GM12872 (cell line): ENCODE measurements at regions not wholly inside any gene's neighbourhood (a gene's known extent, or its start where the extent isn't known, plus 50 kb on each side); places are given as distances from the start of the nearest gene placed in this dataset.

ENCODE experiments used
- TF ChIP-seq, protein P1 (sequence below): IDR thresholded peaks from 3 replicates; pipeline ENCODE4 v1.5.1; 2011; ENCODE audit warnings: low read depth, mild to moderate bottlenecking, low read length, moderate library complexity; ENCODE audit not compliant: insufficient read depth

DNA sequence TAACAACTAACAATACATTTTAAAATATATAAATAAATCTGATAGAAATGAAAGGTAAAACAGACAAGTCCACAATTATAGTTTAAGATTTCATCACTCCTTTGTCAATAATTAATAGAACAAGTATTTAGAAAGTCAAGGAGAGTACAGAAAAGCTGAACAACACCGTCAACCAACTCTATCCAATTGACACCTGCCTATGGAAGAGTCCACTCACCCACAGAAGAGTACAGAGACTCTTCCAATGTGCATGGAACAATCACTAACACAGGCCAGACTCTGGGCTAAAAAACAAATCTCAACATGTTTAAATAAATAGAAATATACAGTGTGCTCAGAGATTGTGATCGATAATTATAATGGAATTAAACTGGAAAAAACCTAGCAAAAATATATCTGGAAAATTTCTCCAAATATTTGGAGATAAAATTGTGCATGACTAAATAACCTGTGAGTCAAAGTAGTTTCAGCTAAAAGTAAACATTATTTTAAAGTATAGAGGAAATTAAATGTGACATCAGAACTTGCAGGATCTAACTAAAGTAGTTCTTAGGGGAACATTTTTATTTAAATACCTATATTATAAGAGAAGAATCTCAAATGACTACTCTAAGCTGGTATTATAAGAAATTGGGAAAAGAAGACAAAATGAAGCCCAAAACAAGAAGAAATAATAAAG is 109.9 kb upstream of the EGFR start:
- TF ChIP-seq, protein P1, sequence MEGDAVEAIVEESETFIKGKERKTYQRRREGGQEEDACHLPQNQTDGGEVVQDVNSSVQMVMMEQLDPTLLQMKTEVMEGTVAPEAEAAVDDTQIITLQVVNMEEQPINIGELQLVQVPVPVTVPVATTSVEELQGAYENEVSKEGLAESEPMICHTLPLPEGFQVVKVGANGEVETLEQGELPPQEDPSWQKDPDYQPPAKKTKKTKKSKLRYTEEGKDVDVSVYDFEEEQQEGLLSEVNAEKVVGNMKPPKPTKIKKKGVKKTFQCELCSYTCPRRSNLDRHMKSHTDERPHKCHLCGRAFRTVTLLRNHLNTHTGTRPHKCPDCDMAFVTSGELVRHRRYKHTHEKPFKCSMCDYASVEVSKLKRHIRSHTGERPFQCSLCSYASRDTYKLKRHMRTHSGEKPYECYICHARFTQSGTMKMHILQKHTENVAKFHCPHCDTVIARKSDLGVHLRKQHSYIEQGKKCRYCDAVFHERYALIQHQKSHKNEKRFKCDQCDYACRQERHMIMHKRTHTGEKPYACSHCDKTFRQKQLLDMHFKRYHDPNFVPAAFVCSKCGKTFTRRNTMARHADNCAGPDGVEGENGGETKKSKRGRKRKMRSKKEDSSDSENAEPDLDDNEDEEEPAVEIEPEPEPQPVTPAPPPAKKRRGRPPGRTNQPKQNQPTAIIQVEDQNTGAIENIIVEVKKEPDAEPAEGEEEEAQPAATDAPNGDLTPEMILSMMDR: no peak

DNA sequence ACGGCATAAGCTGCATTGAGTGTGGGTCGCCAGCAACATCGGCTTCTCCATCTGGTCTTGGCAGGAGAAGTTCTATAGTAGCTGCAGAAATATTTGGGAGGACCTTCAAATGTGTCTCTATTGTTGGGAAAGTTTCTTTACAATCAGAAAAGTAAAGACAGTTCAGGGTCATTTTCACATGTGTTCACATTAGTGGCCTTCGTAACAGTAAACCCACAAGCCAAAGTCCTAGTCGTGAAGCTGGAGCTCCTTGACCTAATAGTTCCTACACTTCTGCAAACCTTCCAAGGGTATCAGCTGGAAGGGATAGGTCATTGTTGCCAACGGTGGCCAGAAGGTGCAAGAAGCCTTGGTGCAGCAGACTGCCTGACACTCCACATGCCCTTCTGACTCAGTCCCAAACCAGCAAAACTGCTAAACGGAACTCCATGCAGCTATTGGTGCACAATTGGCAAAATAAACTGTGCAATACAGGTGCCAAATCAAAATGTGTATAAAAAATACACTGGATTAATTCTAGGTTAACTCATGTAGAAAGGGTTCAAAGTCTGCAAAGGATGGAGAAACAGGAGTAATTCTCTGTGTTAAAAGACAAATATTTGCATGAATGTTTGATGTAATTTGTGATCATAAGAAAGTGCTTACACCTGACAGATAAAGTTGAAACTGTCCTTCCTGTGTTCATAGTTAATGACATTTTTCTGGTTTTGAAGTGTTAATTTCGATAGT is 102.8 kb upstream of the EGFR start:
- TF ChIP-seq, protein P1: no peak

- TF ChIP-seq, protein P1: no peak
These were observed 101.0 kb upstream of the EGFR start for GRCh38 chr7:54917613-54918391.

GRCh38 chr7:54921116-54921515 is 97.7 kb upstream of the EGFR start:
- TF ChIP-seq, protein P1: no peak

DNA sequence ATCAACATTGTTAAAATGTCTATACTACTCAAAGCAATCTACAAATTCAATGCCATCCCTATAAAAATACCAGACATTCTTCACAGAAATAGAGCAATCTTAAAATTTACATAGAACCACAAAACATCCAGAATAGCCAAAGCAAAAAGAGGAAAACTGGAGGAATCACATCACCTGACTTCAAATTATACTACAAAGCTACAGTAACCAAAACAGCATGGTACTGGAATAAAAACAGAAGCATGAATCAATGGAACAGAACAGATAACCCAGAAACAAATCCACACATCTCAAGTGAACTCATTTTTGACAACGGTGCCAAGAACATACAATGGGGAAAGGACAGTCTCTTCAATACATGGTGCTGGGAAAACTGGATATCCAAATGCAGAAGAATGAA is 87.3 kb upstream of the EGFR start:
- TF ChIP-seq, protein P1: no peak

- TF ChIP-seq, protein P1: no peak
These were observed 85.8 kb upstream of the EGFR start for GRCh38 chr7:54932818-54933543.

GRCh38 chr7:54933643-54934042 is 85.2 kb upstream of the EGFR start:
- TF ChIP-seq, protein P1: no peak
